ENCODE measurements at regions not wholly inside any gene's neighbourhood (a gene's known extent, or its start where the extent isn't known, plus 50 kb on each side); places are given as distances from the start of the nearest gene placed in this dataset.

- TF ChIP-seq CTCF (tag by site-specific recombination; IDR thresholded peaks at IDR 0.05), result no peak
- no peak for TF ChIP-seq ZNF341 (tag by site-specific recombination; IDR thresholded peaks at IDR 0.05; ENCODE audit: low read depth)
- no peak for TF ChIP-seq KLF10 (tag by site-specific recombination; IDR thresholded peaks at IDR 0.05)
- TF ChIP-seq REST (tag by site-specific recombination; IDR thresholded peaks at IDR 0.05), result no peak
- TF ChIP-seq WT1 (tag by site-specific recombination; IDR thresholded peaks at IDR 0.05), result no peak
- no peak for TF ChIP-seq TRIM28 (IDR thresholded peaks at IDR 0.05; ENCODE audit: borderline replicate concordance, low read length)
- TF ChIP-seq ZBTB26 (tag by site-specific recombination; optimal IDR thresholded peaks at IDR 0.05), result no peak
- TF ChIP-seq ZNF549 (tag by site-specific recombination; IDR thresholded peaks at IDR 0.05), result no peak
- TF ChIP-seq ZNF660 (tag by site-specific recombination; IDR thresholded peaks at IDR 0.05), result no peak
- TF ChIP-seq ZBTB17 (tag by site-specific recombination; IDR thresholded peaks at IDR 0.05), result no peak
- TF ChIP-seq ZNF350 (tag by site-specific recombination; IDR thresholded peaks at IDR 0.05), result no peak
Measured at GRCh38 chr3:191808073-191808472, 347.1 kb downstream of the PYDC2 start.

Measured in HEK293 (cell line).